ENCODE measurements at regions not wholly inside any gene's neighbourhood (a gene's known extent, or its start where the extent isn't known, plus 50 kb on each side); places are given as distances from the start of the nearest gene placed in this dataset.

- no peaks in the 10 kb centered on the region; the same call in none of the 2 replicates for H3K9me3 ChIP-seq (ENCODE audit: control insufficient read depth, insufficient read depth, low read depth, low read length)
- H3K27ac ChIP-seq (ENCODE audit: extremely low read depth, low read depth, low read length): no peak overlapping the region
- TF ChIP-seq, protein P1, sequence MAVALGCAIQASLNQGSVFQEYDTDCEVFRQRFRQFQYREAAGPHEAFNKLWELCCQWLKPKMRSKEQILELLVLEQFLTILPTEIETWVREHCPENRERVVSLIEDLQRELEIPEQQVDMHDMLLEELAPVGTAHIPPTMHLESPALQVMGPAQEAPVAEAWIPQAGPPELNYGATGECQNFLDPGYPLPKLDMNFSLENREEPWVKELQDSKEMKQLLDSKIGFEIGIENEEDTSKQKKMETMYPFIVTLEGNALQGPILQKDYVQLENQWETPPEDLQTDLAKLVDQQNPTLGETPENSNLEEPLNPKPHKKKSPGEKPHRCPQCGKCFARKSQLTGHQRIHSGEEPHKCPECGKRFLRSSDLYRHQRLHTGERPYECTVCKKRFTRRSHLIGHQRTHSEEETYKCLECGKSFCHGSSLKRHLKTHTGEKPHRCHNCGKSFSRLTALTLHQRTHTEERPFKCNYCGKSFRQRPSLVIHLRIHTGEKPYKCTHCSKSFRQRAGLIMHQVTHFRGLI (tag by site-specific recombination; IDR thresholded peaks at IDR 0.05): no peak
- no peak for TF ChIP-seq ZNF548 (tag by site-specific recombination; IDR thresholded peaks at IDR 0.05)
- H3K36me3 ChIP-seq (ENCODE audit: control insufficient read depth in 2 of 2, insufficient read depth in 1 of 2, low read length in 2 of 2): no peaks in the 10 kb centered on the region
- CTCF ChIA-PET: no interaction called here
- no peaks in the 10 kb centered on the region for H3K4me1 ChIP-seq (ENCODE audit: control insufficient read depth, insufficient read depth, low read length)
- no peak overlapping the region for H3K4me3 ChIP-seq (ENCODE audit: low read depth, low read length)
- POLR2A ChIA-PET: no interaction called here
Observed at GRCh38 chrX:45614853-45615252, 414.2 kb upstream of the DIPK2B start.

DNA sequence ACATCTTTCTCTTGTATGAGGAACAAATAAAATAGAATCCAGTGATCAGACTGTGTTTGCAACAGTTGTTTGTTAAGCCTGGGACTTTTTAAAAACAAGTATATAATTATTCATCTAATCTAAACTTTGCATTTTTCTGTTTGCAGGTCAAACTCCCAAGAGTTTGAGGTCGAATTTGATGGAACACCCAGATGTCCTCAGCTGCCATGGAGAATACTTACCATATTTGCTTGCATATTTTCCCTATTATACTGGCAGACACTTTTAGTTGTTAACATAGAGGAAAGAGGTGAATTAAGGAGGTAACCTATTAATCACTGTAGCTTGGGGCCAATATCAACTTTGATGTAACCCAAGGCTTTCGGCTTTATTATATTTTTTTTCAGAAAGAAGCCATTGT is 401.5 kb upstream of the DIPK2B start:
- no peak for TF ChIP-seq ZNF626 (tag by site-specific recombination; IDR thresholded peaks at IDR 0.05)
- TF ChIP-seq ZNF239 (tag by site-specific recombination; IDR thresholded peaks at IDR 0.05): no peak
- TF ChIP-seq, protein P2, sequence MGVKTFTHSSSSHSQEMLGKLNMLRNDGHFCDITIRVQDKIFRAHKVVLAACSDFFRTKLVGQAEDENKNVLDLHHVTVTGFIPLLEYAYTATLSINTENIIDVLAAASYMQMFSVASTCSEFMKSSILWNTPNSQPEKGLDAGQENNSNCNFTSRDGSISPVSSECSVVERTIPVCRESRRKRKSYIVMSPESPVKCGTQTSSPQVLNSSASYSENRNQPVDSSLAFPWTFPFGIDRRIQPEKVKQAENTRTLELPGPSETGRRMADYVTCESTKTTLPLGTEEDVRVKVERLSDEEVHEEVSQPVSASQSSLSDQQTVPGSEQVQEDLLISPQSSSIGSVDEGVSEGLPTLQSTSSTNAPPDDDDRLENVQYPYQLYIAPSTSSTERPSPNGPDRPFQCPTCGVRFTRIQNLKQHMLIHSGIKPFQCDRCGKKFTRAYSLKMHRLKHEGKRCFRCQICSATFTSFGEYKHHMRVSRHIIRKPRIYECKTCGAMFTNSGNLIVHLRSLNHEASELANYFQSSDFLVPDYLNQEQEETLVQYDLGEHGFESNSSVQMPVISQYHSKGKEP (tag by site-specific recombination; IDR thresholded peaks at IDR 0.05): no peak
- TF ChIP-seq, protein P3, sequence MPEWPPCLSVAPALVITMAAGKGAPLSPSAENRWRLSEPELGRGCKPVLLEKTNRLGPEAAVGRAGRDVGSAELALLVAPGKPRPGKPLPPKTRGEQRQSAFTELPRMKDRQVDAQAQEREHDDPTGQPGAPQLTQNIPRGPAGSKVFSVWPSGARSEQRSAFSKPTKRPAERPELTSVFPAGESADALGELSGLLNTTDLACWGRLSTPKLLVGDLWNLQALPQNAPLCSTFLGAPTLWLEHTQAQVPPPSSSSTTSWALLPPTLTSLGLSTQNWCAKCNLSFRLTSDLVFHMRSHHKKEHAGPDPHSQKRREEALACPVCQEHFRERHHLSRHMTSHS (tag by site-specific recombination; IDR thresholded peaks at IDR 0.05): no peak
- ChIA-PET POLR2A (no interaction called here), CTCF (interaction anchor here (0.6 kb wide), 1 partner anchor 284 kb away, joined by 3 read pairs; no protein-coding TSS in a partner anchor)
- H3K4me3 ChIP-seq (ENCODE audit: low read depth, low read length): no peak overlapping the region
- no peaks in the 10 kb centered on the region for H3K4me1 ChIP-seq (ENCODE audit: control insufficient read depth, insufficient read depth, low read length)
- H3K27ac ChIP-seq (ENCODE audit: extremely low read depth, low read depth, low read length): no peak overlapping the region
- no peaks in the 10 kb centered on the region for H3K9me3 ChIP-seq (ENCODE audit: control insufficient read depth, insufficient read depth, low read depth, low read length)
- no peaks in the 10 kb centered on the region for H3K36me3 ChIP-seq (ENCODE audit: control insufficient read depth in 2 of 2, insufficient read depth in 1 of 2, low read length in 2 of 2)

- no peaks in the 10 kb centered on the region for H3K36me3 ChIP-seq (ENCODE audit: control insufficient read depth in 2 of 2, insufficient read depth in 1 of 2, low read length in 2 of 2)
- POLR2A ChIA-PET: no interaction called here
- H3K27ac ChIP-seq (ENCODE audit: extremely low read depth, low read depth, low read length): no peak overlapping the region
- CTCF ChIA-PET: no interaction called here
- no peak overlapping the region for H3K4me3 ChIP-seq (ENCODE audit: low read depth, low read length)
- H3K4me1 ChIP-seq (ENCODE audit: control insufficient read depth, insufficient read depth, low read length): no peaks in the 10 kb centered on the region
- no peaks in the 10 kb centered on the region for H3K9me3 ChIP-seq (ENCODE audit: control insufficient read depth, insufficient read depth, low read depth, low read length)
- TF ChIP-seq ZNF362 (tag by site-specific recombination; IDR thresholded peaks at IDR 0.05) (no peak), HOXC10 (CRISPR knock-in tag; IDR thresholded peaks at IDR 0.05) (no peak), ZNF621 (tag by site-specific recombination; IDR thresholded peaks at IDR 0.05) (no peak), ZNF157 (tag by site-specific recombination; IDR thresholded peaks at IDR 0.05) (no peak), ZNF174 (tag by site-specific recombination; IDR thresholded peaks at IDR 0.05) (no peak), ZNF280C (tag by site-specific recombination; IDR thresholded peaks at IDR 0.05) (no peak), ZBTB49 (tag by site-specific recombination; IDR thresholded peaks at IDR 0.05; ENCODE audit: low read depth) (no peak), ZNF704 (tag by site-specific recombination; IDR thresholded peaks at IDR 0.05) (no peak), ZNF24 (tag by site-specific recombination; IDR thresholded peaks at IDR 0.05) (no peak)
- TF ChIP-seq, protein P4, sequence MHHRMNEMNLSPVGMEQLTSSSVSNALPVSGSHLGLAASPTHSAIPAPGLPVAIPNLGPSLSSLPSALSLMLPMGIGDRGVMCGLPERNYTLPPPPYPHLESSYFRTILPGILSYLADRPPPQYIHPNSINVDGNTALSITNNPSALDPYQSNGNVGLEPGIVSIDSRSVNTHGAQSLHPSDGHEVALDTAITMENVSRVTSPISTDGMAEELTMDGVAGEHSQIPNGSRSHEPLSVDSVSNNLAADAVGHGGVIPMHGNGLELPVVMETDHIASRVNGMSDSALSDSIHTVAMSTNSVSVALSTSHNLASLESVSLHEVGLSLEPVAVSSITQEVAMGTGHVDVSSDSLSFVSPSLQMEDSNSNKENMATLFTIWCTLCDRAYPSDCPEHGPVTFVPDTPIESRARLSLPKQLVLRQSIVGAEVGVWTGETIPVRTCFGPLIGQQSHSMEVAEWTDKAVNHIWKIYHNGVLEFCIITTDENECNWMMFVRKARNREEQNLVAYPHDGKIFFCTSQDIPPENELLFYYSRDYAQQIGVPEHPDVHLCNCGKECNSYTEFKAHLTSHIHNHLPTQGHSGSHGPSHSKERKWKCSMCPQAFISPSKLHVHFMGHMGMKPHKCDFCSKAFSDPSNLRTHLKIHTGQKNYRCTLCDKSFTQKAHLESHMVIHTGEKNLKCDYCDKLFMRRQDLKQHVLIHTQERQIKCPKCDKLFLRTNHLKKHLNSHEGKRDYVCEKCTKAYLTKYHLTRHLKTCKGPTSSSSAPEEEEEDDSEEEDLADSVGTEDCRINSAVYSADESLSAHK (tag by site-specific recombination; IDR thresholded peaks at IDR 0.05): no peak
Observed at GRCh38 chrX:45601052-45601451, 400.4 kb upstream of the DIPK2B start.

All from HEK293 (cell line).